IMR-90 (cell line): ENCODE measurements at regions not wholly inside any gene's neighbourhood (a gene's known extent, or its start where the extent isn't known, plus 50 kb on each side); places are given as distances from the start of the nearest gene placed in this dataset.

Experiments
- ATAC-seq: fragments of 200-7000 bp; cut with Tn5 transposase; 2 replicates; pipeline ENCODE4 v1.9.1; 2020; ENCODE audit warnings: low read depth, mild to moderate bottlenecking, moderate library complexity
- BruUV-seq: library from RNA; stranded (reverse); fragments of 400-500 nt; replicated peaks from 2 replicates; lab custom pipeline; 2021; lab: Mats Ljungman, UMichigan
- CTCF ChIA-PET: fragments of 300-600 bp; formaldehyde crosslinking; extraction: SDS; loops from one replicate; lab custom pipeline; 2021; ENCODE audit warnings: antibody characterized with exemption; lab: Yijun Ruan, JAX
- POLR2A ChIA-PET: fragments of 300-600 bp; sonication (Branson Sonifier 250); formaldehyde crosslinking; loops from one replicate; lab custom pipeline; 2022; ENCODE audit warnings: antibody characterized with exemption; ENCODE audit not compliant: unreplicated experiment; lab: Charles Lee
- DNase-seq: peaks from one replicate; pipeline ENCODE4 v3.0.0; 2013
- H2AFZ ChIP-seq: replicated peaks from 2 replicates; pipeline ENCODE3; 2013; ENCODE audit warnings: low read length, mild to moderate bottlenecking; ENCODE audit not compliant: poor library complexity
- H2AK5ac ChIP-seq: 2 replicates; pipeline ENCODE4 v1.6.1; 2013; ENCODE audit warnings: low read depth, low read length, inconsistent platforms
- H2AK9ac ChIP-seq: replicated peaks from 2 replicates; pipeline ENCODE3; 2013; ENCODE audit warnings: mild to moderate bottlenecking, low read depth, low read length, moderate library complexity; ENCODE audit not compliant: poor library complexity
- H2BK120ac ChIP-seq: 2 replicates; pipeline ENCODE4 v1.6.1; 2013; ENCODE audit warnings: low read depth, low read length, inconsistent platforms
- H2BK15ac ChIP-seq: 3 replicates; pipeline ENCODE4 v1.6.1; 2013; ENCODE audit warnings: low read depth, low read length, inconsistent platforms
- H2BK20ac ChIP-seq: 2 replicates; pipeline ENCODE4 v1.6.1; 2013; ENCODE audit warnings: low read depth, mild to moderate bottlenecking, inconsistent platforms, low read length, moderate library complexity
- H2BK5ac ChIP-seq: 2 replicates; pipeline ENCODE4 v1.6.1; 2013; ENCODE audit warnings: mild to moderate bottlenecking, low read depth, low read length, inconsistent platforms; ENCODE audit not compliant: poor library complexity, severe bottlenecking
- H3K14ac ChIP-seq: replicated peaks from 2 replicates; pipeline ENCODE4 v1.6.1; 2013; ENCODE audit warnings: low read depth, low read length, inconsistent platforms
- H3K18ac ChIP-seq: 2 replicates; pipeline ENCODE4 v1.6.1; 2013; ENCODE audit warnings: low read depth, low read length, control low read depth
- H3K23ac ChIP-seq: 2 replicates; pipeline ENCODE4 v1.6.1; 2013; ENCODE audit warnings: low read depth, low read length, inconsistent platforms
- H3K27ac ChIP-seq: 2 replicates; pipeline ENCODE4 v1.5.1; 2013; ENCODE audit warnings: mild to moderate bottlenecking, control low read depth, low read length; ENCODE audit not compliant: insufficient read depth
- H3K27me3 ChIP-seq: 2 replicates; pipeline ENCODE4 v1.6.1; 2013; ENCODE audit warnings: low read length; ENCODE audit not compliant: control insufficient read depth, insufficient read depth
- H3K36me3 ChIP-seq: 2 replicates; pipeline ENCODE4 v1.6.1; 2013; ENCODE audit warnings: low read length, mixed read lengths; ENCODE audit not compliant: control insufficient read depth, insufficient read depth
- H3K4ac ChIP-seq: 2 replicates; pipeline ENCODE4 v1.6.1; 2013; ENCODE audit warnings: low read depth, low read length, inconsistent platforms
- H3K4me1 ChIP-seq: 2 replicates; pipeline ENCODE4 v1.6.1; 2013; ENCODE audit warnings: low read length, mixed read lengths; ENCODE audit not compliant: control insufficient read depth, insufficient read depth
- H3K4me2 ChIP-seq: 2 replicates; pipeline ENCODE4 v1.6.1; 2013; ENCODE audit warnings: low read depth, mild to moderate bottlenecking, control low read depth, low read length, moderate library complexity
- H3K4me3 ChIP-seq: 2 replicates; pipeline ENCODE4 v1.5.1; 2013; ENCODE audit warnings: low read depth, mild to moderate bottlenecking, control low read depth, low read length, moderate library complexity; ENCODE audit not compliant: insufficient read depth
- H3K56ac ChIP-seq: 2 replicates; pipeline ENCODE4 v1.6.1; 2013; ENCODE audit warnings: low read length, inconsistent platforms; ENCODE audit not compliant: insufficient read depth; ENCODE audit errors: extremely low read depth
- H3K79me1 ChIP-seq, 2 experiments: 2 replicates each; pipeline ENCODE4 v1.6.1; 2013; ENCODE audit warnings: low read length in 2 of 2, inconsistent platforms in 1 of 2, low read depth in 1 of 2
- H3K9ac ChIP-seq: 2 replicates; pipeline ENCODE4 v1.6.1; 2013; ENCODE audit warnings: low read depth, low read length, control low read depth
- H3K9me1 ChIP-seq: 2 replicates; pipeline ENCODE4 v1.6.1; 2013; ENCODE audit warnings: low read length, inconsistent platforms; ENCODE audit not compliant: insufficient read depth
- H3K9me3 ChIP-seq: 2 replicates; pipeline ENCODE4 v1.6.1; 2013; ENCODE audit warnings: low read length; ENCODE audit not compliant: control insufficient read depth, insufficient read depth
- H4K20me1 ChIP-seq: 2 replicates; pipeline ENCODE4 v1.6.1; 2013; ENCODE audit warnings: low read length, inconsistent platforms; ENCODE audit not compliant: insufficient read depth
- H4K5ac ChIP-seq: 2 replicates; pipeline ENCODE4 v1.6.1; 2013; ENCODE audit warnings: mild to moderate bottlenecking, low read depth, low read length, control low read depth
- H4K8ac ChIP-seq, 2 experiments: 2 replicates each; pipeline ENCODE4 v1.6.1; 2013; ENCODE audit warnings: low read depth in 2 of 2, low read length in 2 of 2, control low read depth in 1 of 2, inconsistent platforms in 1 of 2
- H4K91ac ChIP-seq: 2 replicates; pipeline ENCODE4 v1.6.1; 2013; ENCODE audit warnings: low read depth, low read length, inconsistent platforms; ENCODE audit not compliant: insufficient read depth
- BHLHE40 ChIP-seq: fragments of 150-350 bp; IDR thresholded peaks from 2 replicates; pipeline ENCODE4 v1.6.1; 2016; ENCODE audit warnings: mild to moderate bottlenecking, low read depth, low read length
- CEBPB ChIP-seq: IDR thresholded peaks from 2 replicates; pipeline ENCODE4 v1.6.1; 2012; ENCODE audit warnings: low read depth, low read length, improper control_type of control experiment
- CHD1 ChIP-seq: IDR thresholded peaks from 2 replicates; pipeline ENCODE4 v1.6.1; 2012; ENCODE audit warnings: low read depth, low read length, improper control_type of control experiment
- FOS ChIP-seq: fragments of 150-350 bp; IDR thresholded peaks from 2 replicates; pipeline ENCODE4 v1.6.1; 2016; ENCODE audit warnings: low read depth, low read length
- MAFK ChIP-seq: IDR thresholded peaks from 2 replicates; pipeline ENCODE4 v1.6.1; 2012; ENCODE audit warnings: low read depth, low read length, improper control_type of control experiment
- MAZ ChIP-seq: IDR thresholded peaks from 2 replicates; pipeline ENCODE4 v1.6.1; 2012; ENCODE audit warnings: low read depth, mild to moderate bottlenecking, low read length, improper control_type of control experiment, moderate library complexity, borderline replicate concordance
- MXI1 ChIP-seq: IDR thresholded peaks from 2 replicates; pipeline ENCODE4 v1.6.1; 2012; ENCODE audit warnings: low read depth, mild to moderate bottlenecking, low read length, moderate library complexity, borderline replicate concordance
- NFE2L2 ChIP-seq: fragments of 150-350 bp; IDR thresholded peaks from 2 replicates; pipeline ENCODE4 v1.6.1; 2016; ENCODE audit warnings: low read depth, mild to moderate bottlenecking, low read length
- POLR2A ChIP-seq: IDR thresholded peaks from 2 replicates; pipeline ENCODE4 v1.6.1; 2012; ENCODE audit warnings: mild to moderate bottlenecking, low read depth, low read length
- RAD21 ChIP-seq: IDR thresholded peaks from 2 replicates; pipeline ENCODE4 v1.6.1; 2012; ENCODE audit warnings: low read length, improper control_type of control experiment
- RCOR1 ChIP-seq: IDR thresholded peaks from 2 replicates; pipeline ENCODE4 v1.6.1; 2012; ENCODE audit warnings: mild to moderate bottlenecking, low read length, improper control_type of control experiment; ENCODE audit not compliant: insufficient replicate concordance
- RFX5 ChIP-seq: IDR thresholded peaks from 2 replicates; pipeline ENCODE4 v1.8.0; 2012; ENCODE audit warnings: low read depth, mild to moderate bottlenecking, low read length, moderate library complexity
- SMC3 ChIP-seq: fragments of 150-350 bp; IDR thresholded peaks from 2 replicates; pipeline ENCODE4 v1.6.1; 2016; ENCODE audit warnings: low read depth, mild to moderate bottlenecking, antibody characterized with exemption, low read length, moderate library complexity
- WGBS, 2 experiments: methylation state at CpG; one replicate each; pipeline versions ENCODE4 v1.1.5 to v1.1.7; 2013; ENCODE audit warnings: missing lambda C conversion rate in 2 of 2; ENCODE audit not compliant: insufficient read length in 1 of 2; ENCODE audit errors: extremely low coverage in 2 of 2; 5-methylcytosine and 5-hydroxymethylcytosine counted together
- dilution Hi-C: fragments of 300-500 bp; cut with HindIII; formaldehyde crosslinking; loops from one replicate; pipeline ENCODE4 v1.14.3; 2018; ENCODE audit warnings: low sequenced_read_pairs; ENCODE audit not compliant: unreplicated experiment
- in situ Hi-C: fragments of 300-500 bp; cut with MboI; formaldehyde crosslinking; loops from 3 replicates; pipeline ENCODE4 v1.14.3; 2019; ENCODE audit warnings: low sequenced_read_pairs, inconsistent platforms, mixed read lengths
- intact Hi-C: fragments of 100-400 bp; cut with micrococcal nuclease; formaldehyde crosslinking; loops from 2 replicates; pipeline ENCODE4 v1.10.0; 2022
- TF ChIP-seq, protein P1 (sequence below): fragments of 150-350 bp; IDR thresholded peaks from 2 replicates; pipeline ENCODE4 v1.6.1; 2016; ENCODE audit warnings: low read depth, mild to moderate bottlenecking, low read length, moderate library complexity, borderline replicate concordance
- TF ChIP-seq, protein P2 (sequence below): conservative IDR thresholded peaks from 2 replicates; pipeline ENCODE4 v1.5.1; 2012; ENCODE audit warnings: mild to moderate bottlenecking, low read depth, low read length, improper control_type of control experiment
- TF ChIP-seq, protein P3 (sequence below): fragments of 150-350 bp; IDR thresholded peaks from 2 replicates; pipeline ENCODE4 v1.6.1; 2017; ENCODE audit warnings: mild to moderate bottlenecking, antibody characterized with exemption, low read length, low read depth

DNA sequence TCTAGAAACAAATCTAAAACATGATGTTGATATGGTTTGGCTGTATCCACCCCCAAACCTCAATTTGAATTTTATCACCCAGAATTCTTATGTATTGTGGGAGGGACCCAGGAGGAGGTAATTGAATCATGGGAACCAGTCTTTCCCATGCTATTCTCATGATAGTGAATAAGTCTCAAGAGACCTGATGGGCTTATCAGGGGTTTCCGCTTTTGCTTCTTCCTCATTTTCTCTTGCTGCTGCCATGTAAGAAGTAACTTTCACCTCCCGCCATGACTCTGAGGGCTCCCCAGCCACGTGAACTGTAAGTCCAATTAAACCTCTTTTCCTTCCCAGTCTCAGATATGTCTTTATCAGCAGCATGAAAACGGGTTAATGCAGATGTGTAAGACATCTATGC lies 232.7 kb upstream of the ONECUT1 start:
- intact Hi-C loops = no loop called here
- Histone ChIP-seq H3K9me1 (no peaks in the 10 kb centered on the region), H3K4ac (no peak overlapping the region), H3K4me3 (no peak overlapping the region), H3K36me3 (no peaks in the 10 kb centered on the region), H3K9me3 (peaks cover 7% of the 10 kb centered on the region), H2AFZ (no peak overlapping the region), H3K23ac (no peak overlapping the region), H3K14ac (no peak overlapping the region), H2AK5ac (no peak overlapping the region), H3K4me1 (no peaks in the 10 kb centered on the region), H2BK15ac (no peak overlapping the region), H4K91ac (no peak overlapping the region), H3K4me2 (no peak overlapping the region), H3K27ac (no peak overlapping the region), H2BK20ac (no peak overlapping the region), H4K5ac (no peak overlapping the region), H4K20me1 (no peaks in the 10 kb centered on the region), H3K79me1 (no peaks in the 10 kb centered on the region), H2BK120ac (no peak overlapping the region), H4K8ac (no peak overlapping the region), H3K27me3 (no peaks in the 10 kb centered on the region), H3K9ac (no peak overlapping the region), H2BK5ac (no peak overlapping the region), H3K56ac (no peak overlapping the region), H2AK9ac (no peak overlapping the region), H3K18ac (no peak overlapping the region)
- no peak for ATAC-seq
- ChIA-PET POLR2A (no interaction called here), CTCF (interaction anchor here (0.6 kb wide), 1 partner anchor 54 kb away, joined by 3 read pairs; no protein-coding TSS in a partner anchor)
- dilution Hi-C loops = no loop called here
- in situ Hi-C loops = no loop called here
- no TSS peak for BruUV-seq
- no peak for TF ChIP-seq CHD1
- no peak for TF ChIP-seq CEBPB
- TF ChIP-seq NFE2L2 = no peak
- TF ChIP-seq, protein P1, sequence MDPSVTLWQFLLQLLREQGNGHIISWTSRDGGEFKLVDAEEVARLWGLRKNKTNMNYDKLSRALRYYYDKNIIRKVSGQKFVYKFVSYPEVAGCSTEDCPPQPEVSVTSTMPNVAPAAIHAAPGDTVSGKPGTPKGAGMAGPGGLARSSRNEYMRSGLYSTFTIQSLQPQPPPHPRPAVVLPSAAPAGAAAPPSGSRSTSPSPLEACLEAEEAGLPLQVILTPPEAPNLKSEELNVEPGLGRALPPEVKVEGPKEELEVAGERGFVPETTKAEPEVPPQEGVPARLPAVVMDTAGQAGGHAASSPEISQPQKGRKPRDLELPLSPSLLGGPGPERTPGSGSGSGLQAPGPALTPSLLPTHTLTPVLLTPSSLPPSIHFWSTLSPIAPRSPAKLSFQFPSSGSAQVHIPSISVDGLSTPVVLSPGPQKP = no peak
- TF ChIP-seq BHLHE40 = no peak
- no peak for TF ChIP-seq RCOR1
- no peak for TF ChIP-seq FOS
- TF ChIP-seq, protein P2, sequence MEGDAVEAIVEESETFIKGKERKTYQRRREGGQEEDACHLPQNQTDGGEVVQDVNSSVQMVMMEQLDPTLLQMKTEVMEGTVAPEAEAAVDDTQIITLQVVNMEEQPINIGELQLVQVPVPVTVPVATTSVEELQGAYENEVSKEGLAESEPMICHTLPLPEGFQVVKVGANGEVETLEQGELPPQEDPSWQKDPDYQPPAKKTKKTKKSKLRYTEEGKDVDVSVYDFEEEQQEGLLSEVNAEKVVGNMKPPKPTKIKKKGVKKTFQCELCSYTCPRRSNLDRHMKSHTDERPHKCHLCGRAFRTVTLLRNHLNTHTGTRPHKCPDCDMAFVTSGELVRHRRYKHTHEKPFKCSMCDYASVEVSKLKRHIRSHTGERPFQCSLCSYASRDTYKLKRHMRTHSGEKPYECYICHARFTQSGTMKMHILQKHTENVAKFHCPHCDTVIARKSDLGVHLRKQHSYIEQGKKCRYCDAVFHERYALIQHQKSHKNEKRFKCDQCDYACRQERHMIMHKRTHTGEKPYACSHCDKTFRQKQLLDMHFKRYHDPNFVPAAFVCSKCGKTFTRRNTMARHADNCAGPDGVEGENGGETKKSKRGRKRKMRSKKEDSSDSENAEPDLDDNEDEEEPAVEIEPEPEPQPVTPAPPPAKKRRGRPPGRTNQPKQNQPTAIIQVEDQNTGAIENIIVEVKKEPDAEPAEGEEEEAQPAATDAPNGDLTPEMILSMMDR = no peak
- TF ChIP-seq, protein P3, sequence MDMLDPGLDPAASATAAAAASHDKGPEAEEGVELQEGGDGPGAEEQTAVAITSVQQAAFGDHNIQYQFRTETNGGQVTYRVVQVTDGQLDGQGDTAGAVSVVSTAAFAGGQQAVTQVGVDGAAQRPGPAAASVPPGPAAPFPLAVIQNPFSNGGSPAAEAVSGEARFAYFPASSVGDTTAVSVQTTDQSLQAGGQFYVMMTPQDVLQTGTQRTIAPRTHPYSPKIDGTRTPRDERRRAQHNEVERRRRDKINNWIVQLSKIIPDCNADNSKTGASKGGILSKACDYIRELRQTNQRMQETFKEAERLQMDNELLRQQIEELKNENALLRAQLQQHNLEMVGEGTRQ = no peak
- no peak for TF ChIP-seq POLR2A
- TF ChIP-seq RAD21 = no peak
- no peak for TF ChIP-seq SMC3
- TF ChIP-seq MAZ = no peak
- no peak for TF ChIP-seq RFX5
- no peak for TF ChIP-seq MXI1
- no peak for TF ChIP-seq MAFK
- WGBS, 2 experiments = no CpG with 5 or more reads among the region's 4 CpGs
- DNase-seq = no peak
